Stimulated activated CD8-positive, alpha-beta memory T cell treated with anti-CD3 and anti-CD28 coated beads, Interleukin-15, amount 100 ng/mL, for 48 hours (primary cell): ENCODE measurements at regions not wholly inside any gene's neighbourhood (a gene's known extent, or its start where the extent isn't known, plus 50 kb on each side); places are given as distances from the start of the nearest gene placed in this dataset.

ENCODE experiments used
- DNase-seq, 2 donors: peaks; one replicate each; pipeline ENCODE4 v3.0.0-alpha.2; 2020; ENCODE audit warnings: low read depth in 2 of 2

- no peak for DNase-seq
Measured at GRCh38 chr13:83219832-83220231, 662.4 kb downstream of the SLITRK1 start.

GRCh38 chr13:83216479-83217245 is 665.6 kb downstream of the SLITRK1 start:
- no peak for DNase-seq

- no peak for DNase-seq
Measured at GRCh38 chr13:83215627-83216026, 666.6 kb downstream of the SLITRK1 start.

GRCh38 chr13:83214452-83214851 is 667.8 kb downstream of the SLITRK1 start:
- no peak for DNase-seq

DNA sequence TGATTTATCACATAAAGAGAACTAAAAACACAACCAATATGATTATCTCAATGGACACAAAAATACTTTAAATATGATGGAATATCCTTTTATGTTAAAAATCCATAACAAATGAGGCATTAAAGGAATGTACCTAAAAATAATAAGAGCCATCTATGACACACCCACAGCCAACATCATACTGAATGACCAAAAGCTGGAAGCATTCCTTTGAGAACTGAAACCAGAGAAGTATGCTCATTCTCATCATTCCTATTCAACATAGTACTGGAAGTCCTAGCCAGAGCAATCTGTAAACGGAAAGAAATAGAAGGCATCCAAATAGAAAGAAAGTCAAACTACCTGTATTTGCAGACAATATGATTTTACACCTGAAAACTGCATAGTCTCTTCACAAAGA is 671.0 kb downstream of the SLITRK1 start:
- DNase-seq, result no peak

GRCh38 chr13:83204886-83205285 is 677.4 kb downstream of the SLITRK1 start:
- no peak for DNase-seq

- DNase-seq, result no peak
Measured at GRCh38 chr13:83201506-83201905, 680.8 kb downstream of the SLITRK1 start.

DNA sequence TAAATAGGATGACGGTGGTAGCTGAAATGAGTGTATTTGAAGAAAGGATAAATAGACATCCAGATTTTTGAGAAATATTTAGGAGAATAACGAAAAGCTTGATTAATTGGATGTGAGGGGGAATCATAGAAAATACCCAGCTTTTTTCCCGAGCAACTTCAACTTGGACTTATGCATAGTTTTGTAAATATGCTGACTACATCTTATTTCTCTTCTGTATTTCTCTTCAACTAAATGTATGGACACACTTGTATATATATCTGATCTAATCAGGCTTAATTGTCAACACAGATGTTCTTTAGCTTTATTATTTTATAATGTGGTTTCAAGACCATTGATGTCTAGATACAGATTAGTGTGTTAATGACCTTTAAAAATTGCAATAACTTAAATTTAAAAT is 685.0 kb downstream of the SLITRK1 start:
- no peak for DNase-seq

GRCh38 chr13:83190020-83190419 is 692.3 kb downstream of the SLITRK1 start:
- DNase-seq, result no peak

- DNase-seq, result no peak
Measured at GRCh38 chr13:83184819-83185218, 697.5 kb downstream of the SLITRK1 start.

DNA sequence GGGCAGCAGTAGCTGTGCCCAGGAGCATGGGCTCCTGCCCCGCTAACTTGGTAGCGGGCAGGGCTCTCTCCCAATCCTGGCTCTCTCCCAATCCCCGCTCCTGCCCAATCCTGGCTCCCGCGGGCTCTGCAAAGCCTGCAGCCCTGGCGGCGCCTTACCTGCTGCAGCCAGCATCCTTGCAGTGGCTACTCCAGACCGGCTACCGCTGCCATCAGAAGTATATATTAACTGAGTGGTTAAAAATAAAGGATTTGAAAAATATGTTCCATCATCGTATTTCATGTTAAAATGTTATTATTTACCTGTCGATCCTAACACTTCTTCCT is 698.2 kb downstream of the SLITRK1 start:
- no peak for DNase-seq

- no peak for DNase-seq
Measured at GRCh38 chr13:83183439-83184149, 698.7 kb downstream of the SLITRK1 start.

DNA sequence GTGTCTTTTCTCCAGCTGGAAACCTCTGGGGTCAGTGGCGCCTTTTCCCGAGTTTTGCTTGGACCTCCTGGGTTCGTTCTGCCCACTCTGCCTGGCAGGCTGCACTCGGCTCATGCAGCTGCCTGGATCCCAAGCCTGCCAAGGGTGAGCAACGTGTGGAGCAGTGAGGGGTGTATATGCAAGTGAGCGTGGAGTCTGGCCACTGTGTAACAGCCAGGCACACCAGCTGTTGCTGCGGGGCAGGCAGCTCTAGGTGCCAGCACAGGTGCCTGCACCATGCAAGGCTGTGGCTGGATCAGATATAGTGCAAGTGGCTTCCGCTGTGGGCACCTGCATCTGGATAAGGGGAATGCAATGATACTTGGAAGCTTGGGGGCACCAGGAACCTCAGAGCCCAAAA is 699.4 kb downstream of the SLITRK1 start:
- DNase-seq, result no peak

- DNase-seq, result no peak
Measured at GRCh38 chr13:83178008-83178407, 704.3 kb downstream of the SLITRK1 start.

DNA sequence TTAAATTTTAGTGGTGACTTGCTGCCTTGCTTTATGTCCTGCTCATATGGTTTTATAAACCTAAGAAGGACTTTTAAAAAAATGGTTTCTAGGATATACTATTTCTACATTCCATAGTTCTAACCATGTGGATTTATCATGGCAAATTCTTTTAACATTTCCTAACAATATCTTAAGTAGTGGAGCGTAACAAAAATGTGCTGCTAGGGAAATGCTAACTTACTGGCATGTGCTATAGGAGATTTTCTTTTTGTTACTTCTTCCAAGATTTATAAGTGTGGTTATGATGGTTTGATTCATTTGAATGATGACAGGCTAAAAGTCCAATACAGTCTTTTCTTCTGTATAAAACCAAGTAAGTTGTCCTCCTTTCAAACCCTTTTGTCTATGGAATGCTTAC is 713.7 kb downstream of the SLITRK1 start:
- no peak for DNase-seq

- no peak for DNase-seq
Measured at GRCh38 chr13:83167203-83167602, 715.1 kb downstream of the SLITRK1 start.

DNA sequence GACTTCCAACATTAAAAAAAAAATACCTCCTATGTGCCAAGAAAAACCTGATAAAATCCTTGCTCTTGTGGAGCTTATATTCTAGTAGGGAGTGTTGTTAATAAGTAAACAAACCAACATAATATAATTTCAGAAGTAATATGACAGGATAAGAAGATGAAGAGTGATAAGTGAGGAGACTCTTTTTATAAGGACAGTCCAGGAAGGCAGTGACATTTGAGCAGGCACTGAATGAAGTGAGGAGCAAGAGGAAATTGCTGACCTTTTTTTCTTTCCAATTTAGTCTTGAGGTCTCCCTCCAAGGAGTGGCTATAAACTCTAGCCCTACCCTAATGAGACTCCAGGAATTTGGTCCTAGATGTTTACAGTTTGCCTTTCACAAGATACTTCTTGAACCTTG is 715.7 kb downstream of the SLITRK1 start:
- no peak for DNase-seq

DNA sequence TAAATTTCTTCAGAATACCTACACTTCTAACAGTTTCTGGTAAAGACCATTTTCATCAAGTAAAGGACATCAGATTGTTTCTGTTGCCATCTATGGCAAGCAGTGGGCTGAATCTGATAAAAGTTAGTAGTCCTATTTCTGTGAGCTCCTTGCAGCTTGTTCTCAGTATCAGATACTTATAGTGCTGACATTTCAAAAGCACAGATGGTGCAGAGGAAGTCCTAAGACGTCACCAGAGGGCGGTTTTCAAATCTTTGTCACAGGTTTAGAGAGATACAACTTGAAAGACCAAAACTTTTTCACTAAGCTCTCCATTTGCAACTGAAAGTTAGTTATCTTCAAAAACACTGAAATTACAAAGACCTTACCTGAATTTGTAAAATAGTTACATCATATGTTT is 719.8 kb downstream of the SLITRK1 start:
- DNase-seq, result no peak

GRCh38 chr13:83153848-83154247 is 728.4 kb downstream of the SLITRK1 start:
- DNase-seq, result no peak

DNA sequence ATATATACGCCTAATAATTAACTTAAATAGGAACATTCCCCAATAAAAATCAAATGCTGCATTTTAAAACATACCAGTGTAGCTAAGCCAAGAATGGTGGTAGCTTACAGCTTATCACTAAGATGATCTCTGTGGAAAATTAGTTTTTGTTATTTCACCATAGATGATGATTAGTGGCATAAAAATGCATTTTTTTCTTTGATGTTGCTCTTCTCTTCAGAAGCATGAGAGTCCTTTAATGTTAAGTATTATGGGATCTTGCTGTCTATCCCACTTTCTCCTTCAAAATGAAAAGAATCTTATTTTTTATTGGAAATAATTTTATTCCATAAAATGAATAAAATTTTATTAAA is 731.0 kb downstream of the SLITRK1 start:
- no peak for DNase-seq

DNA sequence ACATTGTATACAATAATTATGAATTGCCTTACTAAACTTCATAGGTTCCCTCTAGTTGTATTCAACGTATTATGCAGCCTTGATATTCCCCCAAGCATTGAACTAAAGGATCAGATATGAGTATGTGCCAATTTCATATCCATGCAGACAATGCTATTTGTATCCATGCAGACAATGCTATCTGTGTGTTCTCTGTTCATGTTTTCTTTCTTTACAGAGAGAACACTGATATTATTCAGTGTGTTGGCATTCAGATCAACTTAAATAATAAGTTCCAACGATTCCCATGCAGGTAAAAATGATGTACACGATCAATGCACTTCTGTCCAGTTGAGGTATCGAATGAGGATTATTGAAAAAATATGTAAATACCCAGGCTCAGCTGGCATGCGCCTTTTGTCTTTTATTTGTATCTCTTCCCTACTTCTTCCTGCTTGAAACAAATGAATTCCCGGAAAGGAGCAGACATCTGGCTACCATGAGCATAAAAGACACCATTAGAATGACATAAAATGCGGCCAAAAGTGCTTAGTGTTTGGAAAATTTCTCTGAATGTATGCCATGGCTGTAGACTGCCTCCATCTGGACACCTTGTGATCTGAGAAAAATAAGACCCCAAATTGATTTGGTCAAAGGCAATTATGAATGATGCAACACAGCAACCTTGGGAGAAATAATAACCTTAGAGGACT is 731.5 kb downstream of the SLITRK1 start:
- DNase-seq, result no peak

DNA sequence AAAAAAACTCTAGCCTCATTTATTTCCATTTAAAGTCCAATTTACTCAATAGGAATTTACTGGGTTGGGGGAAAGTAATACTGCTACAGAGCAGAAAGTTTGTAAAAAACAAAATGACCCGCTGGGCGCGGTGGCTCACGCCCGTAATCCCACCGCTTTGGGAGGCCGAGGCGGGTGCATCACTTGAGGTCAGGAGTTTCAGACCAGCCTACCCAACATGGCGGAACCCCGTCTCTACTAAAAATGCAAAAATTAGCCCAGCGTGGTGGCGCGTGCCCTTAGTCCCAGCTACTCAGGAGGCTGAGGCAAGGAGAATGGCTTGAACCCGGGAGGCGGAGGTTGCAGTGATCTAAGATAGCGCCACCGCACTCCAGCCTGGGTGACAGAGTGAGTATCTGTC is 745.6 kb downstream of the SLITRK1 start:
- DNase-seq, result no peak

DNA sequence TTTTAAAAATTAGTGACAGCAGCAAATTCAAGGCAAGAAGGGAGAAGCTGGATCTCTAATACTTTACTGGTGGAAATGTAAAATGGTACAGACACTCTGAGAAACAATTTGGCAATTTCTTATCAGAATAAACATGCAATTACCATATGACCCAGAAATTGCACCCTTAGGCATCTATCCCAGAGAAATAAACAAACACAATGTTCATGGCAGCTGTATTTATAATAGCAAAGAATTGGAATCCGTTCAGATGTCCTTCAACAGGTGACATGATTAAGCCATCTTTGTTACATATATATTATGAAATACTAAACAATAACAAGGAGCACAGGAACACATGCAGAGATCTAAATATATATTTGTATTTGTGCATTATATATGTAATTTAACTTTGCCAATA is 756.5 kb downstream of the SLITRK1 start:
- DNase-seq, result no peak
